RWPE2 (cell line): ENCODE measurements at regions not wholly inside any gene's neighbourhood (a gene's known extent, or its start where the extent isn't known, plus 50 kb on each side); places are given as distances from the start of the nearest gene placed in this dataset.

Experiments used
- ATAC-seq: fragments of 200-7000 bp; cut with Tn5 transposase; 3 replicates; pipeline ENCODE4 v1.9.1; 2021; ENCODE audit warnings: low read depth
- DNase-seq: peaks from one replicate; pipeline ENCODE4 v3.0.0-alpha.2; 2020; ENCODE audit warnings: low spot score
- H3K27ac ChIP-seq: fragments of 450-650 bp; 2 replicates; pipeline ENCODE4 v1.5.1; 2017; ENCODE audit warnings: mild to moderate bottlenecking; ENCODE audit not compliant: poor library complexity, severe bottlenecking
- H3K27me3 ChIP-seq: fragments of 250-450 bp; sonication (Bioruptor Pico); 2 replicates; pipeline ENCODE4 v1.5.1; 2021; ENCODE audit warnings: mild to moderate bottlenecking, moderate library complexity; ENCODE audit not compliant: insufficient read depth, poor library complexity, severe bottlenecking
- H3K36me3 ChIP-seq: fragments of 250-450 bp; sonication (Bioruptor Pico); 2 replicates; pipeline ENCODE4 v1.5.1; 2020; ENCODE audit warnings: low read depth, mild to moderate bottlenecking, moderate library complexity
- H3K4me1 ChIP-seq: fragments of 250-450 bp; sonication (Bioruptor Pico); 2 replicates; pipeline ENCODE4 v1.5.1; 2021; ENCODE audit warnings: mild to moderate bottlenecking, moderate library complexity; ENCODE audit not compliant: insufficient read depth, poor library complexity, severe bottlenecking
- H3K4me3 ChIP-seq: fragments of 250-450 bp; sonication (Bioruptor Pico); 2 replicates; pipeline ENCODE4 v1.5.1; 2021; ENCODE audit warnings: mild to moderate bottlenecking, moderate library complexity; ENCODE audit not compliant: severe bottlenecking
- H3K9me3 ChIP-seq: fragments of 250-450 bp; sonication (Bioruptor Pico); 2 replicates; pipeline ENCODE4 v1.5.1; 2021; ENCODE audit warnings: mild to moderate bottlenecking, moderate library complexity; ENCODE audit not compliant: severe bottlenecking
- TF ChIP-seq, protein P1 (sequence below): fragments of 450-650 bp; IDR thresholded peaks from one replicate; pipeline ENCODE4 v1.5.1; 2017; ENCODE audit warnings: mild to moderate bottlenecking, moderate library complexity; ENCODE audit not compliant: poor library complexity, severe bottlenecking

DNA sequence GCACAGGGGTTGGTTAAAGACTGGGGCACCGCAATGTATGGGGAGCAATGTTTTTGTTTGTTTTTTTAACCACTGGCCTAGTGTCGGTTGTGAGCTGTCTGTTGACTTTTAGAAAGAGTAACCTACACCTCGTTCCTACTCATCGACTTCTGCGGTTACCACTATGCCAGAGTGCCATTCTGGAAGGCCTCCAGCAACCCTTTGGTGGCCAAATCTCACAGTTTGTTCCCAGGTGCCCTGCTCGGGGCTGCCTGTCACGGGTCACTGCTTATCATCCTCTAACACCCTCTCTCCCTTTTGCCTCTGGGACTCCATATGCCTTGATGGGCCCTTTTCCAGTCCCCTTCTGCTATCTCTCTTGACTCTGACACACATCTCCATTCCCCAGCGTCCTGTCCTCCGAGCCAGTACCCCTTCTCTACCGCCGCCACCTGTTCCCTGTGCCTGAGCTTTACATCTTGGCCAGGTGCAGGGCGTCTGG, 290.4 kb upstream of the C2CD4B start:
- TF ChIP-seq, protein P1, sequence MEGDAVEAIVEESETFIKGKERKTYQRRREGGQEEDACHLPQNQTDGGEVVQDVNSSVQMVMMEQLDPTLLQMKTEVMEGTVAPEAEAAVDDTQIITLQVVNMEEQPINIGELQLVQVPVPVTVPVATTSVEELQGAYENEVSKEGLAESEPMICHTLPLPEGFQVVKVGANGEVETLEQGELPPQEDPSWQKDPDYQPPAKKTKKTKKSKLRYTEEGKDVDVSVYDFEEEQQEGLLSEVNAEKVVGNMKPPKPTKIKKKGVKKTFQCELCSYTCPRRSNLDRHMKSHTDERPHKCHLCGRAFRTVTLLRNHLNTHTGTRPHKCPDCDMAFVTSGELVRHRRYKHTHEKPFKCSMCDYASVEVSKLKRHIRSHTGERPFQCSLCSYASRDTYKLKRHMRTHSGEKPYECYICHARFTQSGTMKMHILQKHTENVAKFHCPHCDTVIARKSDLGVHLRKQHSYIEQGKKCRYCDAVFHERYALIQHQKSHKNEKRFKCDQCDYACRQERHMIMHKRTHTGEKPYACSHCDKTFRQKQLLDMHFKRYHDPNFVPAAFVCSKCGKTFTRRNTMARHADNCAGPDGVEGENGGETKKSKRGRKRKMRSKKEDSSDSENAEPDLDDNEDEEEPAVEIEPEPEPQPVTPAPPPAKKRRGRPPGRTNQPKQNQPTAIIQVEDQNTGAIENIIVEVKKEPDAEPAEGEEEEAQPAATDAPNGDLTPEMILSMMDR = no peak
- Histone ChIP-seq H3K27me3 (no peaks in the 10 kb centered on the region), H3K4me1 (peaks cover 12% of the 10 kb centered on the region), H3K27ac (no peak overlapping the region), H3K9me3 (no peaks in the 10 kb centered on the region), H3K4me3 (no peak overlapping the region), H3K36me3 (no peaks in the 10 kb centered on the region)
- DNase-seq (no peak), ATAC-seq (no peak)

DNA sequence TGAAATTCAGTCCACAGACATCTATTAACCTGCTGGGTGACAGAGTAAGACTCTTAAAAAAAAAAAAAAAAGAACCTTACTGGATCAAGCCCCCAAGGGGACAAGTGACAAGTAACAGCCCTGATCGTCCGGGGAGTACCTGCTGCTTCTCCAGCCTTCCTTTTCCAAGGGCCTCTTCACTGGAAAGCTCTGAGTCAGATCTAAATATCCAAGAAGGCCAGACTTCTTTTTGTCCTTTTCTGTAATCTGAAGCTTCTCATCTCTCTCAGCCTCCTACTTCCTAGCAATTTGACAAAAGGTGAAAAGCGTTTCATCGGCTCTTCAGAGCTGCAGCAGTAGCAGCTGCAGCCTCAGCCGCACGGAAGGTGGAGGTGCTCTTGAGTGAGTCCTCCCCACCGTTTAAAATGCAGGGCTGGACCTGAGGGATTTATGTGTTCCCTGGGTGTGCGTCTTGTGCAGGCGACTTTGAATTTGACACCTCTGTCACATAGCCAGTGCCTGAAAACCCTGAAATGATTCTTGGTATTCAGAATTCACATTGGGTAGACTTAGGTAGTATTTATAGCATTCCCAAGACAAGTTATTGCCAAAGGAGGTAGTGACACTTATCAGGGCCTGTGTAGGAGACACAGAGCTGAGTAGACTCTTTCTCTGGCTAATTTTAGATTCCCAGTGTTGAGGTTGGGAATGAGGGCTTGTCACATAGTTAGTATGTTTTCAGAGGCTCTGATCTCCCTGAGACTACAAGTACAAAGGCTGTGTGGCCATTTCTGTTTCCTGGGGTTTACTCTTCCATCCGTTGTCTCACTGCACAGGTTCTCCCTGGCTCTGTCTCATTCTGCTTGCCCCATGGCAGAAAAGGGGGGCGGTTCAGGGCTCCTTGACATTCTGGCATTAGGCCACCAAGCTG, 291.2 kb upstream of the C2CD4B start:
- no peak overlapping the region for H3K27ac ChIP-seq
- TF ChIP-seq, protein P1 = no peak
- no peak for DNase-seq

DNA sequence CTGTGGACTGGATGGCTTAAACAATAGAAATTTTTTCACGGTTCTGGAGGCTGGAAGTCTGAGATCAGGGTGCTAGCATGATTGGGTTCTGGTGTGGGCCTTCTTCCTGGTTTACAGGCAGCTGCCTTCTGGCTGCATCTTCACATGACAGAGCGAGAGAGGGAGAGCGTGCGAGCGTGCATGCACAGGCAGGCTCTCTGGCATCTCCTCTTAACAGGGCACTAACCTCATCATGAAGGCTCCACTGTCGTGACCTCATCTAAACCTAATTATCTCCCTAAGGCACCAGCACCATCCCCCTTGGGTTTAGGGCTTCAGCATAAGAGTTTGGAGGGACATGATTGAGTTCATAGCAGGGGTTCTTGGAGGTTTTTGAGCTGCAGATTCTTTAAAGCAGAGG, 292.0 kb upstream of the C2CD4B start:
- ATAC-seq (no peak), DNase-seq (no peak)
- no peak overlapping the region for H3K27ac ChIP-seq
- no peaks in the 10 kb centered on the region for H3K27me3 ChIP-seq
- H3K4me1 ChIP-seq = peaks cover 12% of the 10 kb centered on the region
- no peak overlapping the region for H3K4me3 ChIP-seq
- no peaks in the 10 kb centered on the region for H3K9me3 ChIP-seq
- TF ChIP-seq, protein P1 = no peak
- H3K36me3 ChIP-seq = no peaks in the 10 kb centered on the region

More for the DNA sequence above, 291.2 kb upstream of the C2CD4B start:
- ATAC-seq = no peak
- no peaks in the 10 kb centered on the region for H3K36me3 ChIP-seq
- no peak overlapping the region for H3K4me3 ChIP-seq
- no peaks in the 10 kb centered on the region for H3K27me3 ChIP-seq
- peaks cover 12% of the 10 kb centered on the region for H3K4me1 ChIP-seq
- H3K9me3 ChIP-seq = no peaks in the 10 kb centered on the region

DNA sequence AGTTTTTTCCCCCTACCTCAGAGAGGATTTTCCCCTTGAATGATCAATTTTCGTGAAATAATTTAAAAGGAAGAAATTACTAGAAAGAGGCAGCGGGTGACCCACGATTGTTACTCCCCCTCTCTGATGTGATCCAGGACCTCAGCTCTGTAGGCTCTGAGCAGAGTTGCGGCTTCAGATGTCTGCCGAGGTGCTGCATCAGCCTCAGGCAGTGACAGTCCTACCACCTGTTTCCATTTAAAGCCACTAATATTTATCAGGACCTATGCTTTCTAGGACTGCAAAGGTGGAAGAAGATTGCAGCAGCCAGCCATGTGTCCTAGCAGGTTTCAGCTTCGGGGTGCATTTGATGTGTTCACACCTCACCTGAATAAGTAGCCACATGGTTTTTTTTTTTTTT, 294.8 kb upstream of the C2CD4B start:
- no peak overlapping the region for H3K27ac ChIP-seq
- no peak for DNase-seq
- TF ChIP-seq, protein P1 = no peak

DNA sequence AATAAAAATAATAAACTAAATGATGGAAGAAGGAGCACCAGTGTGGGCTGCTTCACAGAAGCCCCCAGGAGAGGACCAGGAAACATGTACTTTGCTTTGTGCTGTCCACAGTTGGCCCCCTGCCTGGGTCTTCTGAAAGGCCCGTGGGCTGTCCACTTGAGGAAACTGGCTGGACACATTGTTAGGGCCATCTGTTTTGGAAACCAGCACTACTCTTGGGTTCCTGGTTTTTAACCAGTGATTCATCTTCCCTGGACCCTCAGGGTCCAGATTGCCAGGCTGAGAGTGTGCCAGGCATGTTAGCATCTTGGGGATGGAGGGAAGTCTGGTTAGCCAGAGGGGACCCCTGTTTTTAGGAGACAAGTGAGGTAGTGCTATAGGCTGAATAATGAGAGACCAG, 297.2 kb upstream of the C2CD4B start:
- ATAC-seq = no peak
- no peaks in the 10 kb centered on the region for H3K4me1 ChIP-seq
- no peak for DNase-seq
- TF ChIP-seq, protein P1 = no peak
- no peak overlapping the region for H3K4me3 ChIP-seq
- H3K27me3 ChIP-seq = no peaks in the 10 kb centered on the region
- H3K36me3 ChIP-seq = no peaks in the 10 kb centered on the region
- no peak overlapping the region for H3K27ac ChIP-seq
- no peaks in the 10 kb centered on the region for H3K9me3 ChIP-seq

More for the DNA sequence above, 294.8 kb upstream of the C2CD4B start:
- Histone ChIP-seq H3K4me3 (no peak overlapping the region), H3K4me1 (no peaks in the 10 kb centered on the region), H3K9me3 (no peaks in the 10 kb centered on the region), H3K36me3 (no peaks in the 10 kb centered on the region), H3K27me3 (no peaks in the 10 kb centered on the region)
- no peak for ATAC-seq
